HUES6 (cell line): ENCODE measurements at regions not wholly inside any gene's neighbourhood (a gene's known extent, or its start where the extent isn't known, plus 50 kb on each side); places are given as distances from the start of the nearest gene placed in this dataset.
"Not testable (repeated sequence)": the region's sequence is repeated elsewhere in the genome, so short reads cannot be mapped to it uniquely, and the experiment has no call there.

ENCODE experiments used
- H3K27ac ChIP-seq: 2 replicates; pipeline ENCODE4 v1.7.0; 2013; ENCODE audit warnings: low read depth, mild to moderate bottlenecking, low read length, inconsistent platforms
- H3K27me3 ChIP-seq: 2 replicates; pipeline ENCODE4 v1.6.1; 2013; ENCODE audit warnings: low read length; ENCODE audit not compliant: control insufficient read depth, insufficient read depth
- H3K36me3 ChIP-seq: 2 replicates; pipeline ENCODE4 v1.6.1; 2013; ENCODE audit warnings: low read length; ENCODE audit not compliant: control insufficient read depth, insufficient read depth
- H3K4me1 ChIP-seq: 2 replicates; pipeline ENCODE4 v1.6.1; 2013; ENCODE audit warnings: low read length; ENCODE audit not compliant: control insufficient read depth, insufficient read depth
- H3K4me3 ChIP-seq: 2 replicates; pipeline ENCODE4 v1.5.1; 2013; ENCODE audit warnings: low read depth, low read length
- H3K9ac ChIP-seq: one replicate; pipeline ENCODE4 v1.6.1; 2013; ENCODE audit warnings: mild to moderate bottlenecking, low read length
- H3K9me3 ChIP-seq: 2 replicates; pipeline ENCODE4 v1.6.1; 2013; ENCODE audit warnings: low read depth, low read length; ENCODE audit not compliant: control insufficient read depth, insufficient read depth

DNA sequence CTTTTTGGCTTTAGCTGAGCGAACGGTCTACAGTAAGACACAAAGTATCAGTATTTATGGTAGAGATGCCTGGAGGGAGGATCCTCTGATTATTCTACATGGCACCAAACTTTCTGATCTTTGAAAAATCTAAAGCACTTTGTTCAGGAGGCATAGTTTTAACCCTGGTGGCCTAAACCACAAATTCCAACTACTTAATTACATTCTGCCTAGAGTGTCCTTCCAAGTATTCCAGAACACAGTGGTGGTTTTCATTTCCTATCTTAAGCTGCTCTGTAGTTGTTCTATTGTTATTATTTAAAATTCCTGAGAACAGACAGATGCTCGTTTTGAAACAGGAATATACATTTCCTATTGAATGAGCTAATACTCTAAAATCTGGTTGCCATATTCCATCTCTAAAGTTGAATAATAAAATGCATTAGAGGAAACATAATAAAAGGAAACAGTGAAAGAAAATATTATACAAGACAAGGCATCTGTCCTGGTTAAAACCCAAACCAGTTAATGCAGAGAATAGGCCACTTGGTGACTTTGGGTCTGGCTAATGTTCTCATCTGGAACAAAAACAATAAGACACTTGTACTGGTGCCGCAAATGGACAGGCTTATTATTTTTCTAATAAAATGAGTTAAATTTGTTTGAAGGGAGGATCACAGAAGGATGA lies 657.4 kb downstream of the SPRY1 start:
- Histone ChIP-seq H3K27ac (no peak overlapping the region), H3K9me3 (no peaks in the 10 kb centered on the region), H3K4me1 (peaks cover 10% of the 10 kb centered on the region; the same call in 1 of the 2 replicates), H3K4me3 (no peak overlapping the region), H3K36me3 (no peaks in the 10 kb centered on the region), H3K9ac (no peak overlapping the region), H3K27me3 (no peaks in the 10 kb centered on the region)

DNA sequence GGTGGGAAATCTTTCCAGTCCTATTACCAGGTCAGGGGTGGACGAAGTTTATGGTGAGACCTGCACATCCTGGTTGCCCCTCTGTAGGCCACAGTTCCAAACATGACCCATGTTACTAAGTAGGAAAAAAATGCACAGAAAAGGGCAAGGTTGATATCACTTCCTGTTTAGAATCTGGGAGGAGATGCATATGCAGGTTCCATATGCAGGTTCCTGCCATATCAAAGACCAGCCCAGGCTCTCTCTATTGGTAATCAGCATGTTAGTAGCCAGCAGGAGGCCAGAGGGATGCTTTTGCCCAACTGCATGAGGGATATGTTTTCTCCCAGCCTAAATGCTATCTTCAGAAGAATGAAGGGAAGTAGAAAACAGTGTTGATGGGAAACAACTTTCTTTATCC lies 657.2 kb downstream of the ANKRD50 start:
- H3K4me3 ChIP-seq = no peak overlapping the region
- H3K36me3 ChIP-seq = no peaks in the 10 kb centered on the region
- H3K27ac ChIP-seq = no peak overlapping the region
- no peak overlapping the region for H3K9ac ChIP-seq
- H3K27me3 ChIP-seq = no peaks in the 10 kb centered on the region
- H3K4me1 ChIP-seq = peaks cover 10% of the 10 kb centered on the region; the same call in 1 of the 2 replicates
- H3K9me3 ChIP-seq = no peaks in the 10 kb centered on the region

DNA sequence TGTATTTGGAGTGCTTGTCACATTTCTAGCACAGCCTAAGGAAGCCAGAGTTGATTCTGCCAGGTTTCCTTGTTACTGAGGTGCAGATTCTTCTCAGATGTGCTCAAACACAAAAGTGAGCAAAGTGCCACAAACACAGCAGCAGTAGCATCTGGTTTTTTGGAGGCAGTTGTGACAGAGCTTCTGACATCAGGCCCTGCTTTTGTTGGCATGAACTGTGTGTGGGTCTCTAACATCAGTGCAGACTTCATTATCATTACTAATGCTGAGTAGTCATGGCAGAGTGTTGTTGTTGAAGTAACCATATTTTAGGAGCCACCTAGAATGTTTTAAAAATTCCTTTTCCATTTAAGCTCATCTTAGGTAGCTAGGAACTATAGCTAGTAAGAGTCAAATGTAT lies 656.6 kb downstream of the ANKRD50 start:
- Histone ChIP-seq H3K4me3 (no peak overlapping the region), H3K36me3 (no peaks in the 10 kb centered on the region), H3K9ac (no peak overlapping the region), H3K4me1 (peaks cover 10% of the 10 kb centered on the region; the same call in 1 of the 2 replicates), H3K9me3 (no peaks in the 10 kb centered on the region), H3K27me3 (no peaks in the 10 kb centered on the region), H3K27ac (no peak overlapping the region)

DNA sequence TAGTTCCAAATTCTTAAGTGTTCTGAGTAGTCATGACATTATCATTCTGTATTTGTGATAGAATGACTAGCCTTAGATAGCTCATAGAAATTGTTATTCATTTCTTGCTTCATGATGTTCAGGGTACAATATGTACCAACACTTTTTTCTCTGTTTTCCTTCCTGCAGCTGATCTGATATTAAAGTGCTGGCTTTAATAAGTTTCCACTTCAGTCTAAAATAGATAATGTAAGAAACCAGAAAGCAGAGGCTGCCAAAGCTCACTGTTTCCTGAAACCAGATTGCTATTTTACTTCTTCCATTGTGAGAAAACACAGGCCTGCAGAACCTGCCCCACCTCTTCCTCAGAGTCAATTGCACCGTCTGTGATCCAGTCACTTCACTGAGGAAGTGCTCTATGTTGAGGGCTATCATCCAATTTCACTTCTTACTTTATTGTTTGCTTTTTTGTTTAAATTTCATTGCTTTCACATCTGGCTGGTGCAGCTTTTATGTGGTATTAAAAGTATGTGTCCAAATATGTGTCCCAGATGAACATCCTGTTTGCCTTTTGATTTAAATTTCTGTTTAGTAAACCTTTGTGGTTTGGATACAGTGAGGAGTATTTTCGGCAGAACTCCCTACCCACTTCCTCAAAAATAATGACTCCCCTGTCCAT lies 652.1 kb downstream of the ANKRD50 start:
- H3K27ac ChIP-seq = no peak overlapping the region; the same call in 1 of the 2 replicates
- no peaks in the 10 kb centered on the region for H3K36me3 ChIP-seq
- H3K27me3 ChIP-seq = no peaks in the 10 kb centered on the region
- no peaks in the 10 kb centered on the region for H3K9me3 ChIP-seq
- peaks cover 7% of the 10 kb centered on the region; the same call in 1 of the 2 replicates for H3K4me1 ChIP-seq
- H3K4me3 ChIP-seq = no peak overlapping the region
- no peak overlapping the region for H3K9ac ChIP-seq

DNA sequence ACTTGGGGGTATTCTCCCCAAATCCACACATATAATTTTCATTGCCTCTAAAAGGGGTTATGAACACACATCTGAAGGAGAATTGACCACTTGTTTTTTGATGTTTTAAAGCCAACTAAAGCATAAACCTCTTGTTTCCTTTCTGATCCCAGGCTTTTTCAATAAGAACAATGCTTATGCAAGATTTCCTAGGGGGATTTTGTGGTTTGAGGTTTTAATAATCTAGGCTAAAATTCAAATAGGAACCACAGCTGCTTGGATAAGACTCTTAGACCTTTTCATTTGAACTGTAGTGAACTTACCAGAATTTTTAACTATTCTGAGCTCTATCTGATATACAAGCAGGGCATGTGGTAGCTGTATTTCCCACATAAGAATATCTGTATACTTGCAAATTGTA lies 651.1 kb downstream of the ANKRD50 start:
- Histone ChIP-seq H3K36me3 (no peaks in the 10 kb centered on the region), H3K4me3 (no peak overlapping the region), H3K4me1 (no peaks in the 10 kb centered on the region), H3K9me3 (no peaks in the 10 kb centered on the region), H3K27me3 (no peaks in the 10 kb centered on the region), H3K27ac (no peak overlapping the region), H3K9ac (no peak overlapping the region)

DNA sequence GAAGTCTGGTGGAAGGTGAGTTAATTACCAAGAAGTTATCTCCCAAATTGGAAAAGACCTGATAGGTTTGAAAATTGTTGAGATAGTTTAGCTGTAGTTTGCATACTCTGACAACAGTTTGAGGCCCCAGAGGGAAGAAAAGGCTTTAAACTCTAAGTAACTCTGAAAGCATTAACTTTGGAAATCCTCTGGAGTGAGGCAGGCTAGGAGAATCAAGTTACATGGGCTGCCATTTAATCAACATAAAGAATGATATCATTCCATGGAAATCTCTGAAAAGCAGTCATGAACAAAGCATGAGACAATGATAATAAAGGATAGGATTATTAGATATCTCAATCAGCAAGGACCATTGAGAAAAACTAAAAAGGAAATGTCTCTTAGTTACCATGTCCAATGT lies 647.1 kb downstream of the ANKRD50 start:
- Histone ChIP-seq H3K4me3 (no peak overlapping the region), H3K27me3 (no peaks in the 10 kb centered on the region), H3K27ac (no peak overlapping the region), H3K9me3 (peaks cover 12% of the 10 kb centered on the region; the same call in 1 of the 2 replicates), H3K4me1 (no peaks in the 10 kb centered on the region), H3K9ac (no peak overlapping the region), H3K36me3 (no peaks in the 10 kb centered on the region)

DNA sequence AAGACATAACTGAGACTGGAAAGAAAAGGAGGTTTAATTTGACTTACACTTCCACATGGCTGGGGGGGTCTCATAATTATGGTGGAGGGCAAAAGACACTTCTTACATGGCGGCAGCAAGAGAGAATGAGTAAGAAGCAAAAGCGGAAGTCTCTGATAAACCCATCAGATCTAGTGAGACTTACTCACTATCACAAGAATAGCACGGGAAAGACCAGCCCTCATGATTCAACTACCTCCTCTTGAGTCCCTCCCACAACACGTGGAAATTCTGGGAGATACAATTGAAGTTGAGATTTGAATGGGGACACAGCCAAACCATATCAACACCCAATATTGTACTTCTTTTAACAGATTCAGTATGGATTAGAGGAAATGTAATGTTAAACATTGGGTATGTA lies 646.6 kb downstream of the ANKRD50 start:
- H3K27me3 ChIP-seq = no peaks in the 10 kb centered on the region
- no peak overlapping the region for H3K4me3 ChIP-seq
- no peaks in the 10 kb centered on the region for H3K4me1 ChIP-seq
- H3K27ac ChIP-seq = no peak overlapping the region
- peaks cover 14% of the 10 kb centered on the region; the same call in 1 of the 2 replicates for H3K9me3 ChIP-seq
- no peaks in the 10 kb centered on the region for H3K36me3 ChIP-seq
- H3K9ac ChIP-seq = no peak overlapping the region

DNA sequence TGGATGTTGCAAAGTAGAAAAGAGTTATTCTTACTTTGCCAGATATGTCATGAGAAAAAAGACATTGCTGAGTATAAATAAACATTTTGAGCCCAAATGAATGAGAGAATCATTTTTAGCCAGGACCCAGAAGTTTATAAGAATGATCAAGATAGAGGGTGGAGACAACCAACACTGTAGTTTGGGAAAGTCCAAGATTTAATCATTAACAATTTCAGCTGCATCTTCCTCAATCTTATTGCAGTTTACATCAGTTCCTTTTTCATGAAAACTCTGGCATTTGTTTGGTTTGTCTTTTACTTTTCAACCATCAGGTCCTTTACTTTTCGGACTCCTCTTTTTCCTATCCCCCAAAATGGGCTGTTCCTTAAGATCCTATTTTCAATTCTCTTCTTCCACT lies 645.9 kb downstream of the ANKRD50 start:
- Histone ChIP-seq H3K27me3 (no peaks in the 10 kb centered on the region), H3K9me3 (peaks cover 21% of the 10 kb centered on the region; the same call in 1 of the 2 replicates), H3K36me3 (no peaks in the 10 kb centered on the region), H3K9ac (no peak overlapping the region), H3K27ac (no peak overlapping the region), H3K4me1 (no peaks in the 10 kb centered on the region), H3K4me3 (no peak overlapping the region)

DNA sequence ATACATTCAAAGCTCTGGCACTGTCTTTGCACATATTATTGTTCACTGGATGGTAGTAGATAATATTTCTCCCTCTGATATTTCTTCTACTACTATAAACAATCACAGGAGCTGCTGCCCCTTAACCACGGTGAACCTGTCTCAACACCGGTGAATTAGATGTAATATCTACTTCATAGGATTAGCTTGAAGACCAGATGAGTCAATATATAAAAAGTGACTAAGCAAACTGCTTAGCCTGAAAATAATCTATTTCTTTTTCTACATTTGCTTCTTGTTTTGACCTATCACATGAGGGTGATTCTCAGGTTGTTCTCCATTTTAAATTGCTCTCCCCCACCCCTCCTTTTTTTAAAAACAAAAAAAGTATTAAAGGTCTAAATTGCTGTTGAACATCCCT lies 645.5 kb downstream of the ANKRD50 start:
- Histone ChIP-seq H3K4me3 (no peak overlapping the region), H3K9ac (no peak overlapping the region), H3K27ac (no peak overlapping the region), H3K27me3 (no peaks in the 10 kb centered on the region), H3K9me3 (peaks cover 25% of the 10 kb centered on the region; the same call in 1 of the 2 replicates), H3K36me3 (no peaks in the 10 kb centered on the region), H3K4me1 (no peaks in the 10 kb centered on the region)

DNA sequence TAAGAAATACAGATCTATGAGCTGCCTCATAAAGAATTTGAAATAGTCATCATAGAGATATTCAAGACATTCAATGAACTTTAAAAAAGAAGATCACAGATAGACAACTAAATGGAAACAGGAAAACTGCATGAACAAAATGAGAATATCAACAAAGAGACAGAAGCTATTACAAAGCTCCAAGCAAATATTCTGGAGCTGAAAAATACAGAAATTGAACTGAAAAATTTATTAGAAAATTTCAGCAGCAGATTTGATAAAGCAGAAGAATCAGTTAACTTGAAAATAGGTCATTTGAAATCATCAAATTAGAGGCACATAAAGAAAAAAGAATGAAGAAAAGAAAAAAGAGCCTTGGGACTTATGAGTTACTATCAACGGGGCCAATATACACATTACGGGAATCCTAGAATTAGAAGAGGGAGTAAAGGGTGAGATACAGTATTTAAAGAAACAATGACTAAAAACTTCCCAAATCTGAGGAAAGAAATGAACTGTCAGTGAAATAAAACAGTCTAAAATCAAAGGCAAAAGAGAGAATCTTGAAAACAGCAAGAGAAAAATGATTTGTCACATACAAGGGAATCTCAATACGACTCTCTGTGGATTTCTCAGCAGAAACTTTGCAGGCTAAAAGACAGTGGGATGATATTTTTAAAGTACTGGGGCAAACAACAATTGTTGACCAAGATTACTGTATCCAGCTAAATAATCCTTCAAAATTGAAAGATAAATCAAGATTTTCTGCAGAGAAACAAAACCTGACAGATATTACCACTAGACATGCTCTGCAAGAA lies 641.6 kb downstream of the ANKRD50 start:
- Histone ChIP-seq H3K27me3 (no peaks in the 10 kb centered on the region), H3K36me3 (no peaks in the 10 kb centered on the region), H3K9ac (no peak overlapping the region), H3K9me3 (peaks cover 38% of the 10 kb centered on the region), H3K27ac (no peak overlapping the region), H3K4me1 (no peaks in the 10 kb centered on the region), H3K4me3 (no peak overlapping the region)

DNA sequence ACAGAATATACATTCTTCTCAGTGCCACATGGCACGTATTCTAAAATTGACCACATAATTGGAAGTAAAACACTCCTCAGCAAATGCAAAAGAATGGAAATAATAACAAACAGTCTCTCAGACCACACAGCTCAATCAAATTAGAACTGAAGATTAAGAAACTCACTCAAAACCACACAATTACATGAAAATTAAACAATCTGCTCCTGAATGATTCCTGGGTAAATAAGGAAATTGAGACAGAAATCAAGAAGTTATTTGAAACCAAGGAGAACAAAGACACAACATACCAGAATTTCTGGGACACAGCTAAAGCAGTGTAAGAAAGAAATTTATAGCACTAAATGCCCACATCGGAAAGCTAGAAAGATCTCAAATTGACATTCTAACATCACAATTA lies 637.3 kb downstream of the ANKRD50 start:
- H3K9ac ChIP-seq, H3K4me3 ChIP-seq, H3K4me1 ChIP-seq, H3K36me3 ChIP-seq, H3K27ac ChIP-seq, H3K27me3 ChIP-seq: not testable (repeated sequence)
- peaks cover 27% of the 10 kb centered on the region for H3K9me3 ChIP-seq
